A549 (cell line): ENCODE measurements at regions not wholly inside any gene's neighbourhood (a gene's known extent, or its start where the extent isn't known, plus 50 kb on each side); places are given as distances from the start of the nearest gene placed in this dataset.

Experiments
- BHLHE40 ChIP-seq: IDR thresholded peaks from 2 replicates; pipeline ENCODE4 v1.6.1; 2012; ENCODE audit warnings: low read depth, low read length, inconsistent platforms
- HDAC2 ChIP-seq: fragments of 200-600 bp; sonication (generic); IDR thresholded peaks from 2 replicates; pipeline ENCODE4 v1.6.1; 2016
- NPAS2 ChIP-seq: fragments of 250-450 bp; sonication (Bioruptor Pico); IDR thresholded peaks from 2 replicates; pipeline ENCODE4 v1.8.0; 2022; ENCODE audit warnings: mild to moderate bottlenecking, moderate library complexity, borderline replicate concordance
- POLR2A ChIP-seq: IDR thresholded peaks from 2 replicates; pipeline ENCODE4 v1.6.1; 2012; ENCODE audit warnings: mild to moderate bottlenecking, low read length
- TF ChIP-seq, protein P1 (sequence below): fragments of >200 bp; sonication (Bioruptor Twin); formaldehyde crosslinking; IDR thresholded peaks from 3 replicates; pipeline ENCODE4 v1.5.1; 2016

DNA sequence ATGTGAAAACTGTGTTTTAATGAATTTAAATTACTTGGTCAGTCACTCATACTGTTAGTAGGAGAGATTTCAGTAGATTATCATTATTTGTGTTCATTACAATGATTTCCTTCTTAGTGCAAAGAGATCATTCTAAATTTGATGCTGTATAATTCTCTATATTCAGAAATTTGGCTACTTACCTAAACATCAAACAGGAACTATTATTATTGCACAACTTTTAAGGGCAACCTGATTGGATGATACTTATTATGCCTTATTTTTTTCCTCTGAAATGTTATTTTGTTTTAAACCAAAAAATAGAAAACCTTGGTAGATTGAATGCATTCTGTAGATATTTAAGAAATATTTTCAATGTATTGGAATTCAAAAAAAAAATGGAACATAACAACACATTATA lies 436.4 kb upstream of the PCDH15 start:
- no peak for TF ChIP-seq BHLHE40
- TF ChIP-seq NPAS2: no peak
- TF ChIP-seq HDAC2: no peak
- no peak for TF ChIP-seq POLR2A
- TF ChIP-seq, protein P1, sequence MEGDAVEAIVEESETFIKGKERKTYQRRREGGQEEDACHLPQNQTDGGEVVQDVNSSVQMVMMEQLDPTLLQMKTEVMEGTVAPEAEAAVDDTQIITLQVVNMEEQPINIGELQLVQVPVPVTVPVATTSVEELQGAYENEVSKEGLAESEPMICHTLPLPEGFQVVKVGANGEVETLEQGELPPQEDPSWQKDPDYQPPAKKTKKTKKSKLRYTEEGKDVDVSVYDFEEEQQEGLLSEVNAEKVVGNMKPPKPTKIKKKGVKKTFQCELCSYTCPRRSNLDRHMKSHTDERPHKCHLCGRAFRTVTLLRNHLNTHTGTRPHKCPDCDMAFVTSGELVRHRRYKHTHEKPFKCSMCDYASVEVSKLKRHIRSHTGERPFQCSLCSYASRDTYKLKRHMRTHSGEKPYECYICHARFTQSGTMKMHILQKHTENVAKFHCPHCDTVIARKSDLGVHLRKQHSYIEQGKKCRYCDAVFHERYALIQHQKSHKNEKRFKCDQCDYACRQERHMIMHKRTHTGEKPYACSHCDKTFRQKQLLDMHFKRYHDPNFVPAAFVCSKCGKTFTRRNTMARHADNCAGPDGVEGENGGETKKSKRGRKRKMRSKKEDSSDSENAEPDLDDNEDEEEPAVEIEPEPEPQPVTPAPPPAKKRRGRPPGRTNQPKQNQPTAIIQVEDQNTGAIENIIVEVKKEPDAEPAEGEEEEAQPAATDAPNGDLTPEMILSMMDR: no peak
